Ovary (tissue), 7 donors: ENCODE measurements at regions not wholly inside any gene's neighbourhood (a gene's known extent, or its start where the extent isn't known, plus 50 kb on each side); places are given as distances from the start of the nearest gene placed in this dataset.

Experiments used
- DNase-seq, 5 donors: peaks; one replicate each; pipeline ENCODE4 v3.0.0-alpha.2; 2019 to 2020
- H3K27ac ChIP-seq, 2 donors: fragments of 200-600 bp; one replicate each; pipeline versions ENCODE4 v1.5.1 to v1.8.0; 2019 to 2022
- H3K27me3 ChIP-seq: fragments of 200-600 bp; one replicate; pipeline ENCODE4 v1.8.0; 2022
- H3K36me3 ChIP-seq: fragments of 200-600 bp; sonication (generic); one replicate; pipeline ENCODE4 v1.5.1; 2019
- H3K4me1 ChIP-seq: one replicate; pipeline ENCODE4 v1.8.1; 2013; ENCODE audit warnings: mild to moderate bottlenecking, moderate library complexity; ENCODE audit not compliant: insufficient read depth
- H3K4me3 ChIP-seq: fragments of 200-600 bp; sonication (generic); one replicate; pipeline ENCODE4 v1.5.1; 2017
- H3K9me3 ChIP-seq, 2 donors: fragments of 200-600 bp in 1 of 2; sonication (generic) in 1 of 2; one replicate each; pipeline versions ENCODE4 v1.5.1 to v1.8.1; 2013 to 2019; ENCODE audit warnings: mild to moderate bottlenecking in 1 of 2, moderate library complexity in 1 of 2
- EP300 ChIP-seq: sonication (generic); formaldehyde crosslinking; IDR thresholded peaks from one replicate; pipeline ENCODE4 v1.6.1; 2017; ENCODE audit warnings: antibody characterized with exemption
- POLR2A ChIP-seq: fragments of 450-650 bp; IDR thresholded peaks from one replicate; pipeline ENCODE4 v1.6.1; 2017; ENCODE audit warnings: antibody characterized with exemption, mild to moderate bottlenecking, moderate library complexity
- WGBS, 3 donors: extraction: QIAGEN DNeasy Blood & Tissue Kit in 1 of 3; methylation state at CpG; one replicate each; pipeline versions ENCODE4 v1.1.5 to v1.1.7; 2013 to 2017; 5-methylcytosine and 5-hydroxymethylcytosine counted together
- intact Hi-C, 4 donors: fragments of 100-400 bp; cut with DNase I; formaldehyde crosslinking; loops; one replicate each; pipeline versions ENCODE4 v1.11.0 to v1.15.1; 2022 to 2023
- TF ChIP-seq, protein P1 (sequence below), 3 donors: fragments of 450-650 bp in 2 of 3; fragments of 200-600 bp in 1 of 3; IDR thresholded peaks; one replicate each; pipeline versions ENCODE4 v1.5.1 to v1.8.0; 2016 to 2022; ENCODE audit warnings: antibody characterized with exemption in 3 of 3, mild to moderate bottlenecking in 1 of 3
- donor health status: DM: no; HTN: no; CAD: no; lungs with moderate emphysema.
- donor health status: DM: no; HTN: no; CAD: no.
- donor health status: Bipolar disorder and iron deficiency.
- donor health status: DM: no; HTN: no; CAD: no.
- donor health status: DM: yes; HTN: yes; CAD: no.

DNA sequence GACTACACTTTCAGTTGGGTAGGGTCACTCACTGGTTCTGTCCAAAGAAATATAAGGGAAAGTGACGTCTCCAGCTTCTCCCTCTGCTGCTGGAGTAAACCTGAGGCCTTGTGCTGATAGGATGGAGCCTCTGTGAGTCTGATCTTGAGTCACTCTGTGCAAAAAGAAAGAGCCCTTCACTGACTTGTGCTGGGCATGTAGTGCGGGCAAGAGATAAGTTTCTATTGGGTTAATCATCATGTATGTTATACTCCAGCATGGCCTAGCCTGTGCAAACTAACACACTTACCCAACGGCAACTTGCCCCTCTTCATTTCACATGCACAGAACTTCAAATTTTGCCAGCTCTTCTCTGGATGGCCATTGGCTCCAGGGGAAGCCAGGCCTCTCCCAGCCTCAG, 118.5 kb upstream of the LMO4 start:
- intact Hi-C loops, result no loop called here
- WGBS, 3 donors, result 86 to 92% (median 91%) methylated on average over 3 of the region's 3 CpGs

DNA sequence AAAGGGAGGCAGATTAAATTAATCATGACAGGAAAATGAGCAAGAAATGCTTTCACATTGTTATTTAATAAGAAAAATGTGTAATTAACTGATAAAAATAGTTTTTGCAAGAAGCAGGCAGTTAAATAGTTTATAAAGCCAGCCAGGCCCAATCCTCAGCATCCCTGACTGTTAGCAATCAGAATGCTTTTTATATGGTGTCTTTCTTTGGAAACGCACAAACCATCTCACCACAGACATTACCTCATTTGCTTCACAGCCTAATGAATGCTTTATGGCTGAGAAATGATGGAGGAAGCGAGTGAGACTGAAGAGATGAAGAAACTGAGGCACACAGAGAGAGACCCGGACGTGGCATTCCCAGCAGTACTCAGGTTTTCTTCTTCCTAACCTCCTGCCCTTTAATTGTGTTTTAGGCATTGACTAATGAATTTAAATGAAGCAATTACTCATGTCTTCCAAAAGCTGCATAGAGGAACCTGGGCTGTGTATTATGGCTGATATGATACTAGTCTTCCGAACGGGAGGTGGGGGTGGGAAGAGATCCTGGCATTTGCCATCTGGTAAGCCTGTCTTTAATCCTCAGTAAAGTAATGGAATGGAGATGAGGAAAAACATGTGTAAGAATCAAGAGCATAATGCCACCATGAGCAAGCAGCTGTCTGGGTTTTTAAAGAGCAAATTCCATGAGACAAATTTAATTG, 116.1 kb upstream of the LMO4 start:
- Histone ChIP-seq H3K36me3 (no peaks in the 10 kb centered on the region), H3K27me3 (no peaks in the 10 kb centered on the region), H3K9me3 (no peaks in the 10 kb centered on the region), H3K27ac (no peak overlapping the region), H3K4me1 (no peaks in the 10 kb centered on the region), H3K4me3 (no peak overlapping the region)
- intact Hi-C loops, result no loop called here
- TF ChIP-seq, protein P1, sequence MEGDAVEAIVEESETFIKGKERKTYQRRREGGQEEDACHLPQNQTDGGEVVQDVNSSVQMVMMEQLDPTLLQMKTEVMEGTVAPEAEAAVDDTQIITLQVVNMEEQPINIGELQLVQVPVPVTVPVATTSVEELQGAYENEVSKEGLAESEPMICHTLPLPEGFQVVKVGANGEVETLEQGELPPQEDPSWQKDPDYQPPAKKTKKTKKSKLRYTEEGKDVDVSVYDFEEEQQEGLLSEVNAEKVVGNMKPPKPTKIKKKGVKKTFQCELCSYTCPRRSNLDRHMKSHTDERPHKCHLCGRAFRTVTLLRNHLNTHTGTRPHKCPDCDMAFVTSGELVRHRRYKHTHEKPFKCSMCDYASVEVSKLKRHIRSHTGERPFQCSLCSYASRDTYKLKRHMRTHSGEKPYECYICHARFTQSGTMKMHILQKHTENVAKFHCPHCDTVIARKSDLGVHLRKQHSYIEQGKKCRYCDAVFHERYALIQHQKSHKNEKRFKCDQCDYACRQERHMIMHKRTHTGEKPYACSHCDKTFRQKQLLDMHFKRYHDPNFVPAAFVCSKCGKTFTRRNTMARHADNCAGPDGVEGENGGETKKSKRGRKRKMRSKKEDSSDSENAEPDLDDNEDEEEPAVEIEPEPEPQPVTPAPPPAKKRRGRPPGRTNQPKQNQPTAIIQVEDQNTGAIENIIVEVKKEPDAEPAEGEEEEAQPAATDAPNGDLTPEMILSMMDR (IDR thresholded peaks at IDR 0.05), result no peak
- no peak for TF ChIP-seq POLR2A
- TF ChIP-seq EP300, result no peak
- WGBS, 3 donors, result 66 to 70% (median 70%) methylated on average over 6 of the region's 6 CpGs
- DNase-seq, result no peak

More for the DNA sequence above, 118.5 kb upstream of the LMO4 start:
- Histone ChIP-seq H3K4me1 (no peaks in the 10 kb centered on the region), H3K36me3 (no peaks in the 10 kb centered on the region), H3K4me3 (no peak overlapping the region), H3K27ac (no peak overlapping the region), H3K9me3 (no peaks in the 10 kb centered on the region), H3K27me3 (no peaks in the 10 kb centered on the region)
- TF ChIP-seq, protein P1 (IDR thresholded peaks at IDR 0.05), result no peak
- TF ChIP-seq EP300 (no peak), POLR2A (no peak)
- DNase-seq, result no peak

DNA sequence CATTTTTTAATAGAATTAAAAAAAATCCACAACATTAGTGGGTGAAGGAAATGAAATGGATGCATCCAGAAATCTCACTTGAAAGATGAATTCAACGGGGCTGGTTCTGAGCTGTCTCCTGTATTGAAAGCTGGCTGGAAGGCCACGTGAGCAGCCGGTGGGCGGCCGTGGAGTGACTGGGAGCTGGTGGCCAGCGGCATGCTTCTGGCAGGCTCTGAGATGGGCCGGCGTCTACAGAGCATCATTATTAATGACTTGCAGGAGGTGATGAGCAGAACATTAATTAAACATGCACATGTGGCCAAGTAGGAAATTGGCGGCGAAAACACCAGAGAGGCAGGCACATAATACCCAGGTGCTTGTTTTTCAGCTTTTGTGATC, 115.6 kb upstream of the LMO4 start:
- Histone ChIP-seq H3K36me3 (no peaks in the 10 kb centered on the region), H3K4me3 (no peak overlapping the region), H3K4me1 (no peaks in the 10 kb centered on the region), H3K27ac (no peak overlapping the region), H3K27me3 (no peaks in the 10 kb centered on the region), H3K9me3 (no peaks in the 10 kb centered on the region)
- 75 to 85% (median 84%) methylated on average over 10 of the region's 10 CpGs for WGBS, 3 donors
- DNase-seq, result no peak
- TF ChIP-seq POLR2A (no peak), EP300 (no peak)
- TF ChIP-seq, protein P1 (IDR thresholded peaks at IDR 0.05), result no peak
- intact Hi-C loops, result no loop called here

DNA sequence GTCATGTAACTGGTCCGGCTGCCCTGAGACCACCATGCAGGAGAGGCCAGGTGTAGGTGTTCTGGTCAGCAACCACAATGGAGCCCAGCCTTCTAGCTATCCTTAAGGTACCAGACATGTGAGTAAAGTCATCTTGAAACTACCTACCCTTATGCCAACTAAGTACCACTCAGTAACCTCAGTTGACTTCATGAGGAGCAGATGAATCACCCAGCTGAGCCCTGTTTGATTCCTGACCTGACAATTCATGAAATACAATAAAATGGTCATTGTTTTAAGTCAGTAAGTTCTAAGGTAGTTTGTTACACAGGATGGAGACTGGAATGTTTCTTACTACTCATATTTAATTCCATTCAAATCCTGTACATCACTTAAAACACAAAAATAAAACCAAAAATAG, 113.1 kb upstream of the LMO4 start:
- Histone ChIP-seq H3K9me3 (no peaks in the 10 kb centered on the region), H3K4me1 (no peaks in the 10 kb centered on the region), H3K36me3 (no peaks in the 10 kb centered on the region), H3K4me3 (no peak overlapping the region), H3K27ac (no peak overlapping the region), H3K27me3 (no peaks in the 10 kb centered on the region)
- no peak for DNase-seq
- TF ChIP-seq, protein P1 (IDR thresholded peaks at IDR 0.05), result no peak
- TF ChIP-seq POLR2A (no peak), EP300 (no peak)
- intact Hi-C loops, result no loop called here
- WGBS, 3 donors, result 94 to 98% (median 96%) methylated on average over 1 of the region's 1 CpG
